ENCODE measurements at regions not wholly inside any gene's neighbourhood (a gene's known extent, or its start where the extent isn't known, plus 50 kb on each side); places are given as distances from the start of the nearest gene placed in this dataset.
A peak's percentile ranks its signal among the peaks of the same experiment; 100 is the strongest.

DNA sequence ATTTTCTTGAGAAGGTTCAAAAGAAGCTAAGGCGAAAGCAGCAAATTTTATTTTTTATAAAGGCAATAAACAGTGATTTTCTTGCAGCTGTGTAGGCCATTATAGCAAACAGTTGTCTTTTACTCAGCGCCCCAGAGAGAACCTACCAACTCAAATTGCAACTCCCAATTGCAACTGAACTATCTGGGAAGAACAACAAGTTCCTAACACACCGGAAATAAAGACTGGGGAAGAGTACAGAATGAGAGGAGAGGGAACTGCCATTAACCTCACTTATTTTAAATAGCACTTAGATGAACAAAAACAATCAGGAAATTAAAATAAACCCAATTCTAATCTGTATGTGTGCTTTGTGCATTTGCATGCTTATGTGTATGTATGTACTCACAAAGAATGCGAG lies 171.1 kb downstream of the KCTD12 start:
- WGBS (ENCODE audit: extremely low coverage, insufficient read length, low lambda C conversion rate) = no CpG with 5 or more reads among the region's 4 CpGs
- TF ChIP-seq, protein P1, sequence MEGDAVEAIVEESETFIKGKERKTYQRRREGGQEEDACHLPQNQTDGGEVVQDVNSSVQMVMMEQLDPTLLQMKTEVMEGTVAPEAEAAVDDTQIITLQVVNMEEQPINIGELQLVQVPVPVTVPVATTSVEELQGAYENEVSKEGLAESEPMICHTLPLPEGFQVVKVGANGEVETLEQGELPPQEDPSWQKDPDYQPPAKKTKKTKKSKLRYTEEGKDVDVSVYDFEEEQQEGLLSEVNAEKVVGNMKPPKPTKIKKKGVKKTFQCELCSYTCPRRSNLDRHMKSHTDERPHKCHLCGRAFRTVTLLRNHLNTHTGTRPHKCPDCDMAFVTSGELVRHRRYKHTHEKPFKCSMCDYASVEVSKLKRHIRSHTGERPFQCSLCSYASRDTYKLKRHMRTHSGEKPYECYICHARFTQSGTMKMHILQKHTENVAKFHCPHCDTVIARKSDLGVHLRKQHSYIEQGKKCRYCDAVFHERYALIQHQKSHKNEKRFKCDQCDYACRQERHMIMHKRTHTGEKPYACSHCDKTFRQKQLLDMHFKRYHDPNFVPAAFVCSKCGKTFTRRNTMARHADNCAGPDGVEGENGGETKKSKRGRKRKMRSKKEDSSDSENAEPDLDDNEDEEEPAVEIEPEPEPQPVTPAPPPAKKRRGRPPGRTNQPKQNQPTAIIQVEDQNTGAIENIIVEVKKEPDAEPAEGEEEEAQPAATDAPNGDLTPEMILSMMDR (conservative IDR thresholded peaks at IDR 0.05) = no peak
- Histone ChIP-seq H4K20me1 (ENCODE audit: control insufficient read depth, insufficient read depth, insufficient read length) (no peaks in the 10 kb centered on the region), H2BK12ac (ENCODE audit: insufficient read length, low read depth, low read length) (no peak overlapping the region), H3K4me2 (ENCODE audit: insufficient read depth, insufficient read length, low read length) (no peak overlapping the region), H4K91ac (ENCODE audit: insufficient read length, low read depth, low read length) (no peak overlapping the region), H2BK20ac (ENCODE audit: low read depth, low read length, poor library complexity, severe bottlenecking) (no peak overlapping the region), H2BK15ac (ENCODE audit: low read depth, low read length) (no peak overlapping the region), H3K18ac (ENCODE audit: insufficient read length, low read depth, low read length) (no peak overlapping the region), H2BK5ac (ENCODE audit: insufficient read length, low read length) (no peak overlapping the region), H3K56ac (ENCODE audit: insufficient read length, low read depth, low read length) (no peak overlapping the region), H3K27me3 (ENCODE audit: insufficient read depth, low read length) (no peaks in the 10 kb centered on the region), H3K9ac (ENCODE audit: extremely low read depth, insufficient read length, low read length) (no peak overlapping the region), H3K79me2 (ENCODE audit: insufficient read depth, low read length) (no peaks in the 10 kb centered on the region), H3K79me1 (ENCODE audit: insufficient read depth, low read depth, low read length, poor library complexity, severe bottlenecking) (no peaks in the 10 kb centered on the region), H2AK5ac (ENCODE audit: insufficient read length, low read length) (no peak overlapping the region), H4K5ac (ENCODE audit: insufficient read length, low read depth, low read length) (no peak overlapping the region), H3K4ac (ENCODE audit: low read depth, low read length) (no peak overlapping the region), H3K4me1 (ENCODE audit: insufficient read depth, low read length) (no peaks in the 10 kb centered on the region), H3K27ac (ENCODE audit: insufficient read length, low read depth, low read length) (no peak overlapping the region), H3K23me2 (ENCODE audit: insufficient read length, low read depth, low read length, poor library complexity, severe bottlenecking) (no peaks in the 10 kb centered on the region), H3K14ac (ENCODE audit: insufficient read depth, low read length) (no peak overlapping the region), H3T11ph (ENCODE audit: low read length) (no peak overlapping the region), H4K8ac (replicated peaks; ENCODE audit: insufficient read length, low read depth, low read length) (no peak overlapping the region), H2BK120ac (ENCODE audit: low read depth, low read length, poor library complexity, severe bottlenecking) (no peak overlapping the region), H3K23ac (ENCODE audit: insufficient read length, low read depth, low read length) (no peak overlapping the region), H3K9me3 (ENCODE audit: control insufficient read depth, low read depth, low read length) (no peaks in the 10 kb centered on the region), H2AFZ (ENCODE audit: low read length) (no peak overlapping the region)
- no peaks in the 10 kb centered on the region for H3K27me3 Mint-ChIP-seq (ENCODE audit: low read depth)
- H3K9me3 Mint-ChIP-seq = no peaks in the 10 kb centered on the region; a peak in 1 of 5 replicates
- H3K27ac Mint-ChIP-seq = peak overlapping the region in 2 of 3 experiments; percentile 12 to 65; a peak in 3 of 7 replicates
- no peak for DNase-seq
- H3K36me3 Mint-ChIP-seq (ENCODE audit: insufficient read depth in 1 of 3, low read depth in 3 of 3) = no peaks in the 10 kb centered on the region
- H3K4me3 Mint-ChIP-seq = no peak overlapping the region
- H3K4me1 Mint-ChIP-seq = peaks cover 13% of the 10 kb centered on the region in 2 experiments
